ENCODE measurements at regions not wholly inside any gene's neighbourhood (a gene's known extent, or its start where the extent isn't known, plus 50 kb on each side); places are given as distances from the start of the nearest gene placed in this dataset.
"Not testable (repeated sequence)": the region's sequence is repeated elsewhere in the genome, so short reads cannot be mapped to it uniquely, and the experiment has no call there.

DNA sequence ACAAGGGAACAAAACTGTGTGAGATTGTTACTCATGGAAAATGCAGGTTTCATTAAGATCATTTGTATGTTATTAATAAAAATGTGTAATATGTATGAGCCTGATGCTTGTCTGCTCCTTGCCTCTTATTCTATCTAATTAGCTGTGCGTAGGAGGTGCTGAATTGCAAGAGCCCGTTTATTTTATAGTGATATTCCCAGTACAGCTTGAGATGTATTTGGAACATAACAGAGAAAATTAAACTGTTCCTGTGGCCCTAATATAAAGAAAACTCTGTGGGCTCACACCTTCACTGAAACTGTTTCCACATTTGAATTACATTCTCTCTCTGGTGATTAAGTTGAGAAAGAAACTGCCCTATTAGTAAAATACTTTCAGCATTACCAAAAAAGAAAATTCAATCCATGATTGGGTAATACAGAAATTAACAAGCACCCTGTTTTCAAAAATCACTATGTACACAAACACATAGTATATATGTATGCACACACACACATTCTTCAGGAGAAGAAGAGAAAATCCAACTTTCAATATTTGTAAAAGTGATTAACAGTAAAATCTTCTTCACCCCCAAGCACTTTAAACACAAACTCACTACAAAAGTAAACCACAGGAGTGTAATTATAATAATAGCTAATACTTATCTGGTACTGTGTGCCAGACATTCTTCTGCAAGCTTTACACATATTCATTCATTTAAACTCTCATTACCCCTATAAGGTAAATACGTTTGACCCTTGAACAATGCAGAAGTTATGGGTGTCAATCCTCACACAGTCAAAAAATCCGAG lies 233.2 kb downstream of the PHLDA1 start:
- ChIA-PET POLR2A (ENCODE audit: low non-redundant PET) (interaction anchor here (0.6 kb wide), 1 partner anchor 229 kb away, joined by 5 read pairs; no protein-coding TSS in a partner anchor), CTCF (interaction anchor here (0.5 kb wide), 1 partner anchor 243 kb away, joined by 3 read pairs; no protein-coding TSS in a partner anchor)
- DNase-seq (ENCODE audit: low spot score): no peak
- no peak overlapping the region for H3K27ac ChIP-seq
- TF ChIP-seq CTCF (conservative IDR thresholded peaks at IDR 0.05; ENCODE audit: low read depth): no peak

DNA sequence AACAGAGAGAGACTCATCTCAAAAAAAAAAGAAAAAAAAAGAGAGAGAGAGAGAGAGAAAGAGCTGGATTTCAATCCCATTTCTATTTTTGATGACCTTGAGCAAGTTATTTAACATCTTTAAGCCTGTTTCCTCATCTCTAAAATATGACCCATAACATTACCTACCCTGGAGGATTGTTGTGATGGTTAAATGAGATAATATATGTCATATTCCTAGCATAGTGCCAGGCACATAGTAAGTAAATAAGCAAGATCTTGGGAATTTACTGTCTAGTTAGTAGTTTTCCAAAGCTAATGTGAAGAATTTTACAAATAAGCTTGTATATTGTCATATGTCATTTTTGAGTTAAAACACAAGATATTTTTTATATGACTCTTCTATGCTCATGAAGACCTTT lies 236.5 kb downstream of the PHLDA1 start:
- TF ChIP-seq CTCF (conservative IDR thresholded peaks at IDR 0.05; ENCODE audit: low read depth): no peak
- H3K27ac ChIP-seq: no peak overlapping the region
- no peak for DNase-seq (ENCODE audit: low spot score)
- CTCF ChIA-PET: interaction anchor here (0.6 to 0.7 kb wide), 2 partner anchors 58 to 318 kb away, joined by 3 to 5 read pairs; no protein-coding TSS in a partner anchor
- POLR2A ChIA-PET (ENCODE audit: low non-redundant PET): no interaction called here

DNA sequence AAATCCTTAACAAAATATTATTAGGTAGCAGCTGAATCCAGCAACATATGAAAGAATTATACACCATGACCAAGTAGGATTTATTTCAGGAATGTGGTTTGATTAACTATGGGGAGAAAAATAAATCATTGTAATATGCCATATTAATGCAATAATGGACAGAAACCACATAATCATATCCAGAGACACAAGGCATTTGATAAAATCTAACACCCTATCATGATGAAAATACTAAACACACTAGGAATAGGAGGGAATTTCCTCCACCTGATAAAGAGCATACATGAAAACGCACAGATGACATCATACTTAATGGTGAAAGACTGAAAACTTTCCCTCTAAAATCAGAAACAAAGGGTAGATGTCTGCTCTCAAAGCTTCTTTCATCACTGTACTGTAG lies 238.9 kb downstream of the PHLDA1 start:
- no peak for TF ChIP-seq CTCF (conservative IDR thresholded peaks at IDR 0.05; ENCODE audit: low read depth)
- ChIA-PET POLR2A (ENCODE audit: low non-redundant PET) (no interaction called here), CTCF (interaction anchor here (0.6 kb wide), 2 partner anchors 13 to 27 kb away, joined by 4 to 6 read pairs; no protein-coding TSS in a partner anchor)
- H3K27ac ChIP-seq: no peak overlapping the region
- DNase-seq (ENCODE audit: low spot score): no peak

GRCh38 chr12:75790219-75790618 lies 241.4 kb downstream of the PHLDA1 start:
- no peak overlapping the region for H3K27ac ChIP-seq
- POLR2A ChIA-PET (ENCODE audit: low non-redundant PET): no interaction called here
- no peak for DNase-seq (ENCODE audit: low spot score)
- TF ChIP-seq CTCF (conservative IDR thresholded peaks at IDR 0.05; ENCODE audit: low read depth): no peak
- CTCF ChIA-PET: interaction anchor here (0.6 to 0.7 kb wide), 2 partner anchors 241 to 264 kb away, joined by 3 read pairs; partner anchors contain the start of gene PHLDA1

GRCh38 chr12:75787146-75787545 lies 244.4 kb downstream of the PHLDA1 start:
- CTCF ChIA-PET; DNase-seq (ENCODE audit: low spot score); H3K27ac ChIP-seq: not testable (repeated sequence)
- POLR2A ChIA-PET (ENCODE audit: low non-redundant PET): interaction anchor here (0.6 kb wide), 1 partner anchor 42 kb away, joined by 3 read pairs; no protein-coding TSS in a partner anchor

DNA sequence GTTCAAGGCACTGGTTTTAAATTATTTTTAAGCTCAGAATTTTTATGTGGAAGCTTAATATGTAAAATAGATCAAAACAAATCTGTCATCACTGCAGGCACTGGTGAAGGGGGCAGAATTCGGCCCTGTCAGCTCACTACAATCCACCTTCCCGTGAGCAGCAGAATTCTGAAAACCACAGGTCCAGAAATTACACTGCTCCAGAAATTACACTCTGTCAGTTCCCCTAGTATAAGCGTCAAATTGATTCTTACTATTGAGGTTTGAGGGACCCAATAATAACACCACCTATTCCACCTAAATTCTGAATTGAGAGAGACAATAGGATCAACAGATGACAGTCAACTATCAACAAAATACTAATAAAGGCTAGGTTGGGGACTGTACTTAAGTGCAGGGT lies 245.5 kb downstream of the PHLDA1 start:
- DNase-seq (ENCODE audit: low spot score): no peak
- no peak for TF ChIP-seq CTCF (conservative IDR thresholded peaks at IDR 0.05; ENCODE audit: low read depth)
- CTCF ChIA-PET: no interaction called here
- H3K27ac ChIP-seq: no peak overlapping the region
- POLR2A ChIA-PET (ENCODE audit: low non-redundant PET): no interaction called here

DNA sequence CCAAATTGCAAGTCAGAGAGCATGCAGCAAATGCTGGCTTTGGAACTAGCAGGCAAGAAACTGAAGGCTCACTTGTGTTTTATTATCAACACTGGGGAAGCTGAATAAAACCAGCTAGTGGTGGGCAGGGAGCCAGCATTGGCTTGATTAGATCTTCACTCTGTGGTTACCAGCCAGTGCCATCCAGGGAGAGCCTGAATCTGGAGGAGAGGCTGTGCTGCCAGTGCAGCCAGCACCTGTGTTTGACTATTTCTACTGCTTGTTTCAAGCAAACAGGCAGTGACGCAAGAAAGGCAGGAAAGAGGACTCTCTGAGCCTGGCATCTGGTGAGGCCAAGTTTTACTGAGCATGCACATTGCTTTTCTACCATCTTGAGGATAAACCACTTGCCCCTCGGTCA lies 247.0 kb downstream of the PHLDA1 start:
- no peak for DNase-seq (ENCODE audit: low spot score)
- H3K27ac ChIP-seq: no peak overlapping the region
- no peak for TF ChIP-seq CTCF (conservative IDR thresholded peaks at IDR 0.05; ENCODE audit: low read depth)
- ChIA-PET POLR2A (ENCODE audit: low non-redundant PET) (no interaction called here), CTCF (interaction anchor here (0.6 kb wide), 1 partner anchor 97 kb away, joined by 3 read pairs; no protein-coding TSS in a partner anchor)

Data from RWPE1 (cell line).